Upper lobe of left lung (tissue), 4 donors: ENCODE measurements at regions not wholly inside any gene's neighbourhood (a gene's known extent, or its start where the extent isn't known, plus 50 kb on each side); places are given as distances from the start of the nearest gene placed in this dataset.

Experiments used
- EP300 ChIP-seq, 4 donors: sonication (generic); formaldehyde crosslinking; IDR thresholded peaks; one replicate each; pipeline ENCODE4 v1.5.1; 2017; ENCODE audit warnings: antibody characterized with exemption in 4 of 4, control low read depth in 2 of 4
- POLR2A ChIP-seq, 4 donors: fragments of 450-650 bp; IDR thresholded peaks; one replicate each; pipeline ENCODE4 v1.5.1; 2016 to 2017; ENCODE audit warnings: antibody characterized with exemption in 4 of 4, mild to moderate bottlenecking in 2 of 4
- POLR2AphosphoS5 ChIP-seq, 2 donors: sonication (generic); formaldehyde crosslinking; IDR thresholded peaks; one replicate each; pipeline ENCODE4 v1.5.1; 2017; ENCODE audit warnings: antibody characterized with exemption in 2 of 2
- TF ChIP-seq, protein P1 (sequence below), 6 experiments: fragments of 450-650 bp in 4 of 6; fragments of 200-600 bp in 2 of 6; sonication (generic) in 2 of 6; IDR thresholded peaks; one replicate each; pipeline ENCODE4 v1.5.1; 2016 to 2019; ENCODE audit warnings: antibody characterized with exemption in 6 of 6

DNA sequence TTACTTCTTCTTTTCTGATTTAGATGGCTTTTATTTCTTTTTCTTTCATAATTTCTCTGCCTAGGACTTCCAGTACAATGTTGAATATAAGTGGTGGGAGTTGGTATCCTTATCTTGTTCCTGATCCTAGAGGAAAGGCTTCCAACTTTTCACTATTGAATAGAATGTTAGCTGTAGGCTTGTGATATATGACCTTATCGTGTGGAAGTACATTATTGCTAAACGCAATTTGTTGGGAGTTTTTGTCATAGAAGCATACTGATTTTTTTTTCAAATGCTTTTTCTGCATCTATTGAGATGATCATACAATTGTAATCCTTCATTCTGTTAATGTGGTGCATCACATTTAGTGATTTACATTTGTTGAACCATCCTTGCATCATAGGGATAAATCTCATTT is 79.5 kb downstream of the FASLG start:
- no peak for TF ChIP-seq EP300 (IDR thresholded peaks at IDR 0.05)
- TF ChIP-seq POLR2AphosphoS5 (IDR thresholded peaks at IDR 0.05), result no peak
- TF ChIP-seq POLR2A (IDR thresholded peaks at IDR 0.05), result no peak
- TF ChIP-seq, protein P1, sequence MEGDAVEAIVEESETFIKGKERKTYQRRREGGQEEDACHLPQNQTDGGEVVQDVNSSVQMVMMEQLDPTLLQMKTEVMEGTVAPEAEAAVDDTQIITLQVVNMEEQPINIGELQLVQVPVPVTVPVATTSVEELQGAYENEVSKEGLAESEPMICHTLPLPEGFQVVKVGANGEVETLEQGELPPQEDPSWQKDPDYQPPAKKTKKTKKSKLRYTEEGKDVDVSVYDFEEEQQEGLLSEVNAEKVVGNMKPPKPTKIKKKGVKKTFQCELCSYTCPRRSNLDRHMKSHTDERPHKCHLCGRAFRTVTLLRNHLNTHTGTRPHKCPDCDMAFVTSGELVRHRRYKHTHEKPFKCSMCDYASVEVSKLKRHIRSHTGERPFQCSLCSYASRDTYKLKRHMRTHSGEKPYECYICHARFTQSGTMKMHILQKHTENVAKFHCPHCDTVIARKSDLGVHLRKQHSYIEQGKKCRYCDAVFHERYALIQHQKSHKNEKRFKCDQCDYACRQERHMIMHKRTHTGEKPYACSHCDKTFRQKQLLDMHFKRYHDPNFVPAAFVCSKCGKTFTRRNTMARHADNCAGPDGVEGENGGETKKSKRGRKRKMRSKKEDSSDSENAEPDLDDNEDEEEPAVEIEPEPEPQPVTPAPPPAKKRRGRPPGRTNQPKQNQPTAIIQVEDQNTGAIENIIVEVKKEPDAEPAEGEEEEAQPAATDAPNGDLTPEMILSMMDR (IDR thresholded peaks at IDR 0.05), result no peak
